GM23338 (cell line): ENCODE measurements at regions not wholly inside any gene's neighbourhood (a gene's known extent, or its start where the extent isn't known, plus 50 kb on each side); places are given as distances from the start of the nearest gene placed in this dataset.

Source experiments
- ATAC-seq: fragments of 200-7000 bp; cut with Tn5 transposase; 3 replicates; pipeline ENCODE4 v1.9.1; 2020
- DNase-seq: peaks from one replicate; pipeline ENCODE4 v3.0.0-alpha.2; 2015; ENCODE audit warnings: low spot score
- H2AFZ ChIP-seq: fragments of 200-600 bp; sonication (generic); 2 replicates; pipeline ENCODE4 v1.8.0; 2016; ENCODE audit warnings: antibody characterized with exemption, mild to moderate bottlenecking, moderate library complexity
- H3F3A ChIP-seq: fragments of 200-600 bp; sonication (generic); replicated peaks from 2 replicates; pipeline ENCODE4 v1.8.0; 2017; ENCODE audit warnings: antibody characterized with exemption, mixed run types, low read depth
- H3K27ac ChIP-seq: fragments of 200-600 bp; sonication (generic); 2 replicates; pipeline ENCODE4 v1.6.1; 2016; ENCODE audit warnings: low read depth
- H3K27me3 ChIP-seq: fragments of 200-600 bp; sonication (generic); 2 replicates; pipeline ENCODE4 v1.8.0; 2016; ENCODE audit warnings: mild to moderate bottlenecking, mixed run types, moderate library complexity; ENCODE audit not compliant: insufficient read depth
- H3K36me3 ChIP-seq: fragments of 200-600 bp; sonication (generic); 2 replicates; pipeline ENCODE4 v1.8.0; 2016; ENCODE audit warnings: mild to moderate bottlenecking; ENCODE audit not compliant: insufficient read depth
- H3K4me1 ChIP-seq: fragments of 200-600 bp; sonication (generic); 2 replicates; pipeline ENCODE4 v1.8.0; 2016; ENCODE audit warnings: mild to moderate bottlenecking, moderate library complexity; ENCODE audit not compliant: insufficient read depth
- H3K4me2 ChIP-seq: fragments of 200-600 bp; sonication (generic); 2 replicates; pipeline ENCODE4 v1.7.1; 2017; ENCODE audit warnings: mixed run types
- H3K4me3 ChIP-seq: fragments of 200-600 bp; sonication (generic); 2 replicates; pipeline ENCODE4 v1.6.1; 2016; ENCODE audit warnings: mixed run types
- H3K79me2 ChIP-seq: fragments of 200-600 bp; sonication (generic); replicated peaks from 2 replicates; pipeline ENCODE4 v1.8.0; 2017; ENCODE audit warnings: mild to moderate bottlenecking; ENCODE audit not compliant: insufficient read depth
- H3K9me2 ChIP-seq: fragments of 200-600 bp; sonication (generic); 2 replicates; pipeline ENCODE4 v1.8.0; 2017; ENCODE audit not compliant: insufficient read depth
- H4K20me1 ChIP-seq: fragments of 200-600 bp; sonication (generic); replicated peaks from 2 replicates; pipeline ENCODE4 v1.8.0; 2017; ENCODE audit warnings: mild to moderate bottlenecking; ENCODE audit not compliant: insufficient read depth
- H3K27ac Mint-ChIP-seq: 2 replicates; pipeline ENCODE4 v1.8.0; 2020; ENCODE audit warnings: inconsistent platforms, mild to moderate bottlenecking, moderate library complexity, mixed read lengths
- H3K27me3 Mint-ChIP-seq: 3 replicates; pipeline ENCODE4 v1.8.0; 2022; ENCODE audit warnings: low read depth, mild to moderate bottlenecking, moderate library complexity, mixed read lengths, inconsistent platforms; ENCODE audit not compliant: insufficient read depth, poor library complexity
- H3K36me3 Mint-ChIP-seq: 3 replicates; pipeline ENCODE4 v1.8.0; 2021; ENCODE audit warnings: low read depth, mild to moderate bottlenecking, inconsistent platforms, moderate library complexity, mixed read lengths
- H3K4me1 Mint-ChIP-seq: 3 replicates; pipeline ENCODE4 v1.8.0; 2020; ENCODE audit warnings: mild to moderate bottlenecking, inconsistent platforms, mixed read lengths
- H3K4me3 Mint-ChIP-seq: 3 replicates; pipeline ENCODE4 v1.8.0; 2021; ENCODE audit warnings: moderate library complexity, mild to moderate bottlenecking, inconsistent platforms, mixed read lengths
- H3K9me3 Mint-ChIP-seq: 3 replicates; pipeline ENCODE4 v1.8.0; 2020; ENCODE audit warnings: moderate library complexity, mild to moderate bottlenecking, inconsistent platforms, mixed read lengths
- CREB1 ChIP-seq: fragments of 250-450 bp; sonication (Bioruptor Pico); IDR thresholded peaks from 2 replicates; pipeline ENCODE4 v1.5.0; 2020; ENCODE audit warnings: low read depth, mild to moderate bottlenecking, moderate library complexity
- EZH2 ChIP-seq: fragments of 200-600 bp; sonication (generic); IDR thresholded peaks from one replicate; pipeline ENCODE4 v1.8.0; 2017; ENCODE audit warnings: antibody characterized with exemption, mild to moderate bottlenecking, low read depth; ENCODE audit not compliant: unreplicated experiment
- EZH2phosphoT487 ChIP-seq: fragments of 200-600 bp; sonication (generic); IDR thresholded peaks from one replicate; pipeline ENCODE4 v1.8.1; 2018; ENCODE audit warnings: antibody characterized with exemption; ENCODE audit not compliant: unreplicated experiment
- NANOG ChIP-seq: IDR thresholded peaks from 2 replicates; pipeline ENCODE4 v1.6.1; 2016; ENCODE audit warnings: antibody characterized with exemption, borderline replicate concordance
- ZNF114 ChIP-seq: fragments of 250-450 bp; sonication (Bioruptor Pico); IDR thresholded peaks from 2 replicates; pipeline ENCODE4 v1.5.0; 2020; ENCODE audit warnings: mild to moderate bottlenecking, moderate library complexity
- ZNF331 ChIP-seq: fragments of 250-450 bp; sonication (Bioruptor Pico); IDR thresholded peaks from 2 replicates; pipeline ENCODE4 v1.5.0; 2020; ENCODE audit warnings: low read depth, mild to moderate bottlenecking, moderate library complexity
- TF ChIP-seq, protein P1 (sequence below): fragments of 250-450 bp; sonication (Bioruptor Pico); IDR thresholded peaks from 2 replicates; pipeline ENCODE4 v1.5.0; 2020; ENCODE audit warnings: mild to moderate bottlenecking, moderate library complexity
- TF ChIP-seq, protein P2 (sequence below): IDR thresholded peaks from 2 replicates; pipeline ENCODE4 v1.6.1; 2016; ENCODE audit warnings: antibody characterized with exemption

GRCh38 chr3:153897025-153897723 lies 224.0 kb upstream of the ARHGEF26 start:
- Mint-ChIP-seq H3K36me3 (no peaks in the 10 kb centered on the region), H3K27me3 (no peaks in the 10 kb centered on the region), H3K9me3 (no peaks in the 10 kb centered on the region), H3K27ac (no peak overlapping the region), H3K4me3 (no peak overlapping the region), H3K4me1 (peaks cover 6% of the 10 kb centered on the region; the same call in 2 of the 3 replicates)
- TF ChIP-seq EZH2 (no peak), NANOG (no peak), CREB1 (CRISPR knock-in tag) (no peak), EZH2phosphoT487 (no peak), ZNF331 (CRISPR knock-in tag) (no peak), ZNF114 (no peak)
- TF ChIP-seq, protein P1, sequence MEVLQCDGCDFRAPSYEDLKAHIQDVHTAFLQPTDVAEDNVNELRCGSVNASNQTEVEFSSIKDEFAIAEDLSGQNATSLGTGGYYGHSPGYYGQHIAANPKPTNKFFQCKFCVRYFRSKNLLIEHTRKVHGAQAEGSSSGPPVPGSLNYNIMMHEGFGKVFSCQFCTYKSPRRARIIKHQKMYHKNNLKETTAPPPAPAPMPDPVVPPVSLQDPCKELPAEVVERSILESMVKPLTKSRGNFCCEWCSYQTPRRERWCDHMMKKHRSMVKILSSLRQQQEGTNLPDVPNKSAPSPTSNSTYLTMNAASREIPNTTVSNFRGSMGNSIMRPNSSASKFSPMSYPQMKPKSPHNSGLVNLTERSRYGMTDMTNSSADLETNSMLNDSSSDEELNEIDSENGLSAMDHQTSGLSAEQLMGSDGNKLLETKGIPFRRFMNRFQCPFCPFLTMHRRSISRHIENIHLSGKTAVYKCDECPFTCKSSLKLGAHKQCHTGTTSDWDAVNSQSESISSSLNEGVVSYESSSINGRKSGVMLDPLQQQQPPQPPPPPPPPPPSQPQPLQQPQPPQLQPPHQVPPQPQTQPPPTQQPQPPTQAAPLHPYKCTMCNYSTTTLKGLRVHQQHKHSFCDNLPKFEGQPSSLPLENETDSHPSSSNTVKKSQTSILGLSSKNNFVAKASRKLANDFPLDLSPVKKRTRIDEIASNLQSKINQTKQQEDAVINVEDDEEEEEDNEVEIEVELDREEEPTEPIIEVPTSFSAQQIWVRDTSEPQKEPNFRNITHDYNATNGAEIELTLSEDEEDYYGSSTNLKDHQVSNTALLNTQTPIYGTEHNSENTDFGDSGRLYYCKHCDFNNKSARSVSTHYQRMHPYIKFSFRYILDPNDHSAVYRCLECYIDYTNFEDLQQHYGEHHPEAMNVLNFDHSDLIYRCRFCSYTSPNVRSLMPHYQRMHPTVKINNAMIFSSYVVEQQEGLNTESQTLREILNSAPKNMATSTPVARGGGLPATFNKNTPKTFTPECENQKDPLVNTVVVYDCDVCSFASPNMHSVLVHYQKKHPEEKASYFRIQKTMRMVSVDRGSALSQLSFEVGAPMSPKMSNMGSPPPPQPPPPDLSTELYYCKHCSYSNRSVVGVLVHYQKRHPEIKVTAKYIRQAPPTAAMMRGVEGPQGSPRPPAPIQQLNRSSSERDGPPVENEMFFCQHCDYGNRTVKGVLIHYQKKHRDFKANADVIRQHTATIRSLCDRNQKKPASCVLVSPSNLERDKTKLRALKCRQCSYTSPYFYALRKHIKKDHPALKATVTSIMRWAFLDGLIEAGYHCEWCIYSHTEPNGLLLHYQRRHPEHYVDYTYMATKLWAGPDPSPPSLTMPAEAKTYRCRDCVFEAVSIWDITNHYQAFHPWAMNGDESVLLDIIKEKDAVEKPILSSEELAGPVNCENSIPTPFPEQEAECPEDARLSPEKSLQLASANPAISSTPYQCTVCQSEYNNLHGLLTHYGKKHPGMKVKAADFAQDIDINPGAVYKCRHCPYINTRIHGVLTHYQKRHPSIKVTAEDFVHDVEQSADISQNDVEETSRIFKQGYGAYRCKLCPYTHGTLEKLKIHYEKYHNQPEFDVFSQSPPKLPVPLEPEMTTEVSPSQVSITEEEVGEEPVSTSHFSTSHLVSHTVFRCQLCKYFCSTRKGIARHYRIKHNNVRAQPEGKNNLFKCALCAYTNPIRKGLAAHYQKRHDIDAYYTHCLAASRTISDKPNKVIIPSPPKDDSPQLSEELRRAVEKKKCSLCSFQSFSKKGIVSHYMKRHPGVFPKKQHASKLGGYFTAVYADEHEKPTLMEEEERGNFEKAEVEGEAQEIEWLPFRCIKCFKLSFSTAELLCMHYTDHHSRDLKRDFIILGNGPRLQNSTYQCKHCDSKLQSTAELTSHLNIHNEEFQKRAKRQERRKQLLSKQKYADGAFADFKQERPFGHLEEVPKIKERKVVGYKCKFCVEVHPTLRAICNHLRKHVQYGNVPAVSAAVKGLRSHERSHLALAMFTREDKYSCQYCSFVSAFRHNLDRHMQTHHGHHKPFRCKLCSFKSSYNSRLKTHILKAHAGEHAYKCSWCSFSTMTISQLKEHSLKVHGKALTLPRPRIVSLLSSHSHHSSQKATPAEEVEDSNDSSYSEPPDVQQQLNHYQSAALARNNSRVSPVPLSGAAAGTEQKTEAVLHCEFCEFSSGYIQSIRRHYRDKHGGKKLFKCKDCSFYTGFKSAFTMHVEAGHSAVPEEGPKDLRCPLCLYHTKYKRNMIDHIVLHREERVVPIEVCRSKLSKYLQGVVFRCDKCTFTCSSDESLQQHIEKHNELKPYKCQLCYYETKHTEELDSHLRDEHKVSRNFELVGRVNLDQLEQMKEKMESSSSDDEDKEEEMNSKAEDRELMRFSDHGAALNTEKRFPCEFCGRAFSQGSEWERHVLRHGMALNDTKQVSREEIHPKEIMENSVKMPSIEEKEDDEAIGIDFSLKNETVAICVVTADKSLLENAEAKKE (CRISPR knock-in tag): no peak
- TF ChIP-seq, protein P2, sequence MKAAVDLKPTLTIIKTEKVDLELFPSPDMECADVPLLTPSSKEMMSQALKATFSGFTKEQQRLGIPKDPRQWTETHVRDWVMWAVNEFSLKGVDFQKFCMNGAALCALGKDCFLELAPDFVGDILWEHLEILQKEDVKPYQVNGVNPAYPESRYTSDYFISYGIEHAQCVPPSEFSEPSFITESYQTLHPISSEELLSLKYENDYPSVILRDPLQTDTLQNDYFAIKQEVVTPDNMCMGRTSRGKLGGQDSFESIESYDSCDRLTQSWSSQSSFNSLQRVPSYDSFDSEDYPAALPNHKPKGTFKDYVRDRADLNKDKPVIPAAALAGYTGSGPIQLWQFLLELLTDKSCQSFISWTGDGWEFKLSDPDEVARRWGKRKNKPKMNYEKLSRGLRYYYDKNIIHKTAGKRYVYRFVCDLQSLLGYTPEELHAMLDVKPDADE: no peak
- H3K79me2 ChIP-seq: no peaks in the 10 kb centered on the region
- H2AFZ ChIP-seq: peak overlapping the region; percentile 2; the same call in 1 of the 2 replicates
- H3K4me1 ChIP-seq: no peaks in the 10 kb centered on the region
- no peak overlapping the region for H3K27ac ChIP-seq
- H3K36me3 ChIP-seq: no peaks in the 10 kb centered on the region
- H4K20me1 ChIP-seq: no peaks in the 10 kb centered on the region
- no peaks in the 10 kb centered on the region for H3F3A ChIP-seq
- H3K9me2 ChIP-seq: no peaks in the 10 kb centered on the region
- ATAC-seq (no peak), DNase-seq (no peak)
- no peak overlapping the region for H3K4me2 ChIP-seq
- no peaks in the 10 kb centered on the region for H3K27me3 ChIP-seq
- no peak overlapping the region for H3K4me3 ChIP-seq
